GM12878 (cell line): ENCODE measurements at regions not wholly inside any gene's neighbourhood (a gene's known extent, or its start where the extent isn't known, plus 50 kb on each side); places are given as distances from the start of the nearest gene placed in this dataset.

Experiments used
- ATAC-seq: fragments of 200-7000 bp; cut with Tn5 transposase; 3 replicates; pipeline ENCODE4 v1.9.1; 2020; ENCODE audit warnings: mild to moderate bottlenecking, moderate library complexity
- BruUV-seq: library from RNA; stranded (reverse); fragments of 400-500 nt; replicated peaks from 2 replicates; lab custom pipeline; 2021; lab: Mats Ljungman, UMichigan
- CTCF ChIA-PET: fragments of 300-600 bp; sonication (Branson Sonifier 250); formaldehyde crosslinking; extraction: SDS; loops from one replicate; lab custom pipeline; 2021; ENCODE audit warnings: inconsistent platforms; lab: Yijun Ruan, JAX
- POLR2A ChIA-PET: fragments of 350-600 bp; formaldehyde crosslinking; extraction: SDS; loops from one replicate; lab custom pipeline; 2021; ENCODE audit warnings: inconsistent platforms; lab: Charles Lee
- RAD21 ChIA-PET: fragments of 300-600 bp; sonication (Branson Sonifier 250); formaldehyde crosslinking; loops from one replicate; lab custom pipeline; 2023; ENCODE audit warnings: antibody characterized with exemption; ENCODE audit not compliant: unreplicated experiment; lab: Charles Lee
- SMC1A ChIA-PET: fragments of 300-600 bp; sonication (Branson Sonifier 250); formaldehyde crosslinking; loops from one replicate; lab custom pipeline; 2023; ENCODE audit not compliant: unreplicated experiment, uncharacterized antibody; lab: Charles Lee
- DNase-seq: peaks from one replicate; pipeline ENCODE4 v3.0.0-alpha.2; 2011; ENCODE audit warnings: low read depth, low spot score
- FAIRE-seq: peaks from 3 replicates; lab custom pipeline; 2011; peaks lifted over from hg19 to GRCh38; lab: Jason Lieb, UNC
- H2AFZ ChIP-seq: 2 replicates; pipeline ENCODE4 v1.6.0; 2011; ENCODE audit warnings: low read depth, low read length, control low read depth; ENCODE audit not compliant: control insufficient read depth
- H3K27ac ChIP-seq: 2 replicates; pipeline ENCODE4 v1.5.1; 2011; ENCODE audit warnings: control low read depth; ENCODE audit not compliant: control insufficient read depth, insufficient read depth
- H3K27me3 ChIP-seq, 2 experiments: replicated peaks in 1 of 2; 2 replicates each; pipeline versions ENCODE4 v1.6.0 to v1.6.1; 2011; ENCODE audit warnings: low read length in 1 of 2; ENCODE audit not compliant: control insufficient read depth in 2 of 2, insufficient read depth in 2 of 2
- H3K36me3 ChIP-seq, 2 experiments: 2 replicates each; pipeline ENCODE4 v1.5.1; 2011; ENCODE audit warnings: low read length in 1 of 2; ENCODE audit not compliant: control insufficient read depth in 2 of 2, insufficient read depth in 2 of 2
- H3K4me1 ChIP-seq: 2 replicates; pipeline ENCODE4 v1.6.1; 2011; ENCODE audit warnings: mild to moderate bottlenecking, low read length, moderate library complexity, mixed read lengths; ENCODE audit not compliant: control insufficient read depth, insufficient read depth
- H3K4me2 ChIP-seq: 2 replicates; pipeline ENCODE4 v1.6.0; 2011; ENCODE audit warnings: control low read depth; ENCODE audit not compliant: control insufficient read depth, insufficient read depth
- H3K4me3 ChIP-seq: fragments of 200-600 bp; sonication (generic); 2 replicates; pipeline ENCODE4 v1.5.1; 2016
- H3K79me2 ChIP-seq: 2 replicates; pipeline ENCODE4 v1.6.0; 2011; ENCODE audit warnings: low read length; ENCODE audit not compliant: control insufficient read depth, insufficient read depth
- H3K9ac ChIP-seq: 2 replicates; pipeline ENCODE4 v1.8.0; 2011; ENCODE audit warnings: low read length, control low read depth, mixed read lengths; ENCODE audit not compliant: control insufficient read depth, insufficient read depth
- H3K9me3 ChIP-seq: replicated peaks from 3 replicates; pipeline ENCODE4 v1.5.1; 2011; ENCODE audit warnings: mild to moderate bottlenecking, low read length; ENCODE audit not compliant: control insufficient read depth, insufficient read depth
- H4K20me1 ChIP-seq: 2 replicates; pipeline ENCODE4 v1.6.0; 2011; ENCODE audit not compliant: control insufficient read depth, insufficient read depth
- CHD1 ChIP-seq: IDR thresholded peaks from 2 replicates; pipeline ENCODE4 v1.6.1; 2012; ENCODE audit warnings: low read depth, low read length, improper control_type of control experiment
- EED ChIP-seq: sonication (generic); IDR thresholded peaks from 2 replicates; pipeline ENCODE4 v1.6.1; 2016; ENCODE audit warnings: antibody characterized with exemption, low read depth
- KLF5 ChIP-seq: fragments of 450-650 bp; IDR thresholded peaks from 2 replicates; pipeline ENCODE4 v1.6.1; 2014; ENCODE audit warnings: mild to moderate bottlenecking; ENCODE audit not compliant: partially characterized antibody
- MEF2B ChIP-seq: fragments of 450-650 bp; IDR thresholded peaks from 2 replicates; pipeline ENCODE4 v1.6.1; 2018; ENCODE audit warnings: mild to moderate bottlenecking, moderate library complexity; ENCODE audit not compliant: partially characterized antibody, poor library complexity, severe bottlenecking
- POLR2AphosphoS2 ChIP-seq: IDR thresholded peaks from 2 replicates; pipeline ENCODE4 v1.6.1; 2011; ENCODE audit warnings: low read depth, mild to moderate bottlenecking, low read length, improper control_type of control experiment, moderate library complexity
- SIX5 ChIP-seq: IDR thresholded peaks from 2 replicates; pipeline ENCODE4 v1.6.1; 2011; ENCODE audit warnings: mild to moderate bottlenecking, low read depth, low read length, moderate library complexity; ENCODE audit not compliant: severe bottlenecking
- ZBED1 ChIP-seq: IDR thresholded peaks from 2 replicates; pipeline ENCODE4 v1.6.1; 2016; ENCODE audit warnings: borderline replicate concordance
- WGBS: methylation state at CpG from one replicate; pipeline ENCODE4 v1.1.6; 2016; ENCODE audit warnings: low lambda C conversion rate; ENCODE audit not compliant: insufficient replicate concordance, insufficient coverage; ENCODE audit errors: missing lambda C conversion rate; 5-methylcytosine and 5-hydroxymethylcytosine counted together
- in situ Hi-C: fragments of 300-500 bp; cut with MboI; formaldehyde crosslinking; loops from 9 replicates; pipeline ENCODE4 v1.14.3; 2018; ENCODE audit warnings: mixed read lengths
- intact Hi-C: fragments of 100-400 bp; cut with micrococcal nuclease; formaldehyde crosslinking; loops from one replicate; pipeline ENCODE4 v1.14.2; 2022; ENCODE audit not compliant: unreplicated experiment
- TF ChIP-seq, protein P1 (sequence below): fragments of 450-650 bp; IDR thresholded peaks from 2 replicates; pipeline ENCODE4 v1.6.1; 2016; ENCODE audit warnings: mild to moderate bottlenecking
- TF ChIP-seq, protein P2 (sequence below): fragments of 450-650 bp; IDR thresholded peaks from 2 replicates; pipeline ENCODE4 v1.6.1; 2017; ENCODE audit warnings: mild to moderate bottlenecking, moderate library complexity
- TF ChIP-seq, protein P3 (sequence below): fragments of 450-650 bp; IDR thresholded peaks from 2 replicates; pipeline ENCODE4 v1.6.1; 2016; ENCODE audit warnings: mild to moderate bottlenecking, moderate library complexity, borderline replicate concordance

DNA sequence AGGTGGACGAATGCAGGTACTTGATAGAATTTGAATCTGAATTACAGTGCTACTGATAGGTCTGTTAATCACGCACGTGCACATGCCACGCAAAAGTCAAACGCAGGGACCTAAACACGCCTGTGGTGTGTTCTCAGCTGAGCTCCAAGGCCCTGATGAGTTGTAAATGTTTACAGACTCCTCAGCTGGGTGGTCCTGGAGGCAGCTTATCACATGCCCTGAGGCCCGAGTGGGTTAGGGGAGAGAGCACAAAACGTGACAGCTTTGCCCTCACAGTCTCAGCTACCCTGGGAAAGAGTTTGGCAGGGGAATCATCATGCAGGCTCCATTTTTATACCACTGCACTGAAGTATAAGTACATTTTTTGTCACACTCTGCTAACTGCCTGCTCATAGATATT lies 68.3 kb upstream of the FAM110C start:
- Histone ChIP-seq H3K4me3 (no peak overlapping the region), H3K27ac (no peak overlapping the region), H3K9me3 (no peaks in the 10 kb centered on the region), H4K20me1 (no peaks in the 10 kb centered on the region), H3K9ac (no peak overlapping the region), H3K4me2 (no peak overlapping the region)
- ChIA-PET SMC1A (no interaction called here), RAD21 (no interaction called here)
- no peak for FAIRE-seq
- in situ Hi-C loops (no loop called here), intact Hi-C loops (no loop called here)
- TF ChIP-seq CHD1 (no peak), MEF2B (no peak), EED (no peak), SIX5 (no peak), KLF5 (no peak), ZBED1 (no peak), POLR2AphosphoS2 (no peak)
- TF ChIP-seq, protein P1, sequence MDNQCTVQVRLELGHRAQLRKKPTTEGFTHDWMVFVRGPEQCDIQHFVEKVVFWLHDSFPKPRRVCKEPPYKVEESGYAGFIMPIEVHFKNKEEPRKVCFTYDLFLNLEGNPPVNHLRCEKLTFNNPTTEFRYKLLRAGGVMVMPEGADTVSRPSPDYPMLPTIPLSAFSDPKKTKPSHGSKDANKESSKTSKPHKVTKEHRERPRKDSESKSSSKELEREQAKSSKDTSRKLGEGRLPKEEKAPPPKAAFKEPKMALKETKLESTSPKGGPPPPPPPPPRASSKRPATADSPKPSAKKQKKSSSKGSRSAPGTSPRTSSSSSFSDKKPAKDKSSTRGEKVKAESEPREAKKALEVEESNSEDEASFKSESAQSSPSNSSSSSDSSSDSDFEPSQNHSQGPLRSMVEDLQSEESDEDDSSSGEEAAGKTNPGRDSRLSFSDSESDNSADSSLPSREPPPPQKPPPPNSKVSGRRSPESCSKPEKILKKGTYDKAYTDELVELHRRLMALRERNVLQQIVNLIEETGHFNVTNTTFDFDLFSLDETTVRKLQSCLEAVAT: no peak
- TF ChIP-seq, protein P2, sequence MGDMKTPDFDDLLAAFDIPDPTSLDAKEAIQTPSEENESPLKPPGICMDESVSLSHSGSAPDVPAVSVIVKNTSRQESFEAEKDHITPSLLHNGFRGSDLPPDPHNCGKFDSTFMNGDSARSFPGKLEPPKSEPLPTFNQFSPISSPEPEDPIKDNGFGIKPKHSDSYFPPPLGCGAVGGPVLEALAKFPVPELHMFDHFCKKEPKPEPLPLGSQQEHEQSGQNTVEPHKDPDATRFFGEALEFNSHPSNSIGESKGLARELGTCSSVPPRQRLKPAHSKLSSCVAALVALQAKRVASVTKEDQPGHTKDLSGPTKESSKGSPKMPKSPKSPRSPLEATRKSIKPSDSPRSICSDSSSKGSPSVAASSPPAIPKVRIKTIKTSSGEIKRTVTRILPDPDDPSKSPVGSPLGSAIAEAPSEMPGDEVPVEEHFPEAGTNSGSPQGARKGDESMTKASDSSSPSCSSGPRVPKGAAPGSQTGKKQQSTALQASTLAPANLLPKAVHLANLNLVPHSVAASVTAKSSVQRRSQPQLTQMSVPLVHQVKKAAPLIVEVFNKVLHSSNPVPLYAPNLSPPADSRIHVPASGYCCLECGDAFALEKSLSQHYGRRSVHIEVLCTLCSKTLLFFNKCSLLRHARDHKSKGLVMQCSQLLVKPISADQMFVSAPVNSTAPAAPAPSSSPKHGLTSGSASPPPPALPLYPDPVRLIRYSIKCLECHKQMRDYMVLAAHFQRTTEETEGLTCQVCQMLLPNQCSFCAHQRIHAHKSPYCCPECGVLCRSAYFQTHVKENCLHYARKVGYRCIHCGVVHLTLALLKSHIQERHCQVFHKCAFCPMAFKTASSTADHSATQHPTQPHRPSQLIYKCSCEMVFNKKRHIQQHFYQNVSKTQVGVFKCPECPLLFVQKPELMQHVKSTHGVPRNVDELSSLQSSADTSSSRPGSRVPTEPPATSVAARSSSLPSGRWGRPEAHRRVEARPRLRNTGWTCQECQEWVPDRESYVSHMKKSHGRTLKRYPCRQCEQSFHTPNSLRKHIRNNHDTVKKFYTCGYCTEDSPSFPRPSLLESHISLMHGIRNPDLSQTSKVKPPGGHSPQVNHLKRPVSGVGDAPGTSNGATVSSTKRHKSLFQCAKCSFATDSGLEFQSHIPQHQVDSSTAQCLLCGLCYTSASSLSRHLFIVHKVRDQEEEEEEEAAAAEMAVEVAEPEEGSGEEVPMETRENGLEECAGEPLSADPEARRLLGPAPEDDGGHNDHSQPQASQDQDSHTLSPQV: no peak
- TF ChIP-seq, protein P3, sequence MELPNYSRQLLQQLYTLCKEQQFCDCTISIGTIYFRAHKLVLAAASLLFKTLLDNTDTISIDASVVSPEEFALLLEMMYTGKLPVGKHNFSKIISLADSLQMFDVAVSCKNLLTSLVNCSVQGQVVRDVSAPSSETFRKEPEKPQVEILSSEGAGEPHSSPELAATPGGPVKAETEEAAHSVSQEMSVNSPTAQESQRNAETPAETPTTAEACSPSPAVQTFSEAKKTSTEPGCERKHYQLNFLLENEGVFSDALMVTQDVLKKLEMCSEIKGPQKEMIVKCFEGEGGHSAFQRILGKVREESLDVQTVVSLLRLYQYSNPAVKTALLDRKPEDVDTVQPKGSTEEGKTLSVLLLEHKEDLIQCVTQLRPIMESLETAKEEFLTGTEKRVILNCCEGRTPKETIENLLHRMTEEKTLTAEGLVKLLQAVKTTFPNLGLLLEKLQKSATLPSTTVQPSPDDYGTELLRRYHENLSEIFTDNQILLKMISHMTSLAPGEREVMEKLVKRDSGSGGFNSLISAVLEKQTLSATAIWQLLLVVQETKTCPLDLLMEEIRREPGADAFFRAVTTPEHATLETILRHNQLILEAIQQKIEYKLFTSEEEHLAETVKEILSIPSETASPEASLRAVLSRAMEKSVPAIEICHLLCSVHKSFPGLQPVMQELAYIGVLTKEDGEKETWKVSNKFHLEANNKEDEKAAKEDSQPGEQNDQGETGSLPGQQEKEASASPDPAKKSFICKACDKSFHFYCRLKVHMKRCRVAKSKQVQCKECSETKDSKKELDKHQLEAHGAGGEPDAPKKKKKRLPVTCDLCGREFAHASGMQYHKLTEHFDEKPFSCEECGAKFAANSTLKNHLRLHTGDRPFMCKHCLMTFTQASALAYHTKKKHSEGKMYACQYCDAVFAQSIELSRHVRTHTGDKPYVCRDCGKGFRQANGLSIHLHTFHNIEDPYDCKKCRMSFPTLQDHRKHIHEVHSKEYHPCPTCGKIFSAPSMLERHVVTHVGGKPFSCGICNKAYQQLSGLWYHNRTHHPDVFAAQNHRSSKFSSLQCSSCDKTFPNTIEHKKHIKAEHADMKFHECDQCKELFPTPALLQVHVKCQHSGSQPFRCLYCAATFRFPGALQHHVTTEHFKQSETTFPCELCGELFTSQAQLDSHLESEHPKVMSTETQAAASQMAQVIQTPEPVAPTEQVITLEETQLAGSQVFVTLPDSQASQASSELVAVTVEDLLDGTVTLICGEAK: no peak
- TF ChIP-seq, all 136 proteins: peak for 0
- BruUV-seq: no TSS peak
- POLR2A ChIA-PET: no interaction called here
- CTCF ChIA-PET: no interaction called here
- Histone ChIP-seq H3K79me2 (no peaks in the 10 kb centered on the region), H3K36me3 (no peaks in the 10 kb centered on the region), H3K4me1 (no peaks in the 10 kb centered on the region), H3K27me3 (no peaks in the 10 kb centered on the region), H2AFZ (no peak overlapping the region)
- WGBS: 38% methylated on average over 8 of the region's 8 CpGs
- DNase-seq (no peak), ATAC-seq (no peak)
